HCT116 (cell line): ENCODE measurements at regions not wholly inside any gene's neighbourhood (a gene's known extent, or its start where the extent isn't known, plus 50 kb on each side); places are given as distances from the start of the nearest gene placed in this dataset.

Experiments used
- CTCF ChIP-seq, 3 experiments: fragments of 200-600 bp in 1 of 3; sonication (generic) in 1 of 3; IDR thresholded peaks in 2 of 3; conservative IDR thresholded peaks in 1 of 3; 2 replicates each; pipeline ENCODE4 v1.5.1; 2012 to 2017; ENCODE audit warnings: low read depth in 2 of 3, low read length in 2 of 3, antibody characterized with exemption in 1 of 3, borderline replicate concordance in 1 of 3, control low read depth in 1 of 3, mild to moderate bottlenecking in 1 of 3, mixed read lengths in 1 of 3, mixed run types in 1 of 3, moderate library complexity in 1 of 3; ENCODE audit not compliant: insufficient read depth in 1 of 3
- EGR1 ChIP-seq: IDR thresholded peaks from 2 replicates; pipeline ENCODE4 v1.6.1; 2012; ENCODE audit warnings: low read depth
- EZH2 ChIP-seq: fragments of 200-600 bp; sonication (generic); IDR thresholded peaks from 2 replicates; pipeline ENCODE4 v1.6.1; 2017; ENCODE audit warnings: antibody characterized with exemption, mixed run types
- POLR2A ChIP-seq: IDR thresholded peaks from 2 replicates; pipeline ENCODE4 v1.7.0; 2011; ENCODE audit warnings: borderline replicate concordance; ENCODE audit not compliant: insufficient read depth, insufficient read length; ENCODE audit errors: extremely low read depth
- POLR2AphosphoS5 ChIP-seq: IDR thresholded peaks from 2 replicates; pipeline ENCODE4 v1.6.1; 2011; ENCODE audit warnings: mild to moderate bottlenecking, low read depth, low read length, moderate library complexity
- RAD21 ChIP-seq: IDR thresholded peaks from 2 replicates; pipeline ENCODE4 v1.6.1; 2012; ENCODE audit warnings: low read depth, mild to moderate bottlenecking
- SIN3A ChIP-seq: IDR thresholded peaks from 2 replicates; pipeline ENCODE4 v1.6.1; 2012; ENCODE audit warnings: low read depth
- SRF ChIP-seq: IDR thresholded peaks from 2 replicates; pipeline ENCODE4 v1.6.1; 2012; ENCODE audit warnings: low read depth
- TCF7L2 ChIP-seq: IDR thresholded peaks from 2 replicates; pipeline ENCODE4 v1.7.0; 2011; ENCODE audit warnings: borderline replicate concordance, inconsistent platforms; ENCODE audit not compliant: insufficient read depth, insufficient read length; ENCODE audit errors: extremely low read depth
- YY1 ChIP-seq: IDR thresholded peaks from 2 replicates; pipeline ENCODE4 v1.6.1; 2011; ENCODE audit warnings: low read length, low read depth, moderate library complexity, mild to moderate bottlenecking; ENCODE audit not compliant: insufficient replicate concordance; ENCODE audit errors: extremely low read depth
- ZNF274 ChIP-seq: fragments of 200-500 bp; sonication (Bioruptor generic); IDR thresholded peaks from 2 replicates; pipeline ENCODE4 v1.6.1; 2014; ENCODE audit warnings: mild to moderate bottlenecking, low read depth, low read length, inconsistent platforms
- TF ChIP-seq, protein P1 (sequence below): IDR thresholded peaks from 2 replicates; pipeline ENCODE4 v1.6.1; 2011; ENCODE audit warnings: mild to moderate bottlenecking, low read length, moderate library complexity; ENCODE audit not compliant: insufficient replicate concordance; ENCODE audit errors: extremely low read depth

DNA sequence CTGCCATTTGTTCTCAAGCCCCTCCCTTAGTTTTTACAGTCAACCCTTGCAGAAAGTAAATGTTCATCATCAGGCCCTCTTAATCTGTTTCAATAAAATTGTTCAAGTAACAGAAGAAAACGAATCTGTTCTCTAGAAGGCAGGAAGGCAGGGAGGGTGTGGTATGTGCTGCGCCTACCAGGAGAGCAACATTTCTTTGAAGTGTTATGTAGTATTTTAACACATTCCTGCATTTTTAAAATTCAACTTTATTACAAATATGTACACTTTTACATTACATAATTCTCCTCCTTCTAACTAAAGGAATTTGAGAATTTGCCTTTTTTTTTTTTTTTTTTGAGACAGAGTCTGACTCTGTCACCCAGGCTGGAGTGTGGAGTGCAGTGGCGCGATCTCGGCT lies 657.8 kb downstream of the MCTP2 start:
- TF ChIP-seq YY1: no peak
- TF ChIP-seq CTCF (IDR thresholded peaks at IDR 0.05 in 2 of 3, conservative IDR thresholded peaks at IDR 0.05 in 1 of 3; ENCODE audit: borderline replicate concordance in 1 of 3, insufficient read depth in 1 of 3, low read depth in 2 of 3, low read length in 2 of 3): no peak
- no peak for TF ChIP-seq EZH2
- TF ChIP-seq ZNF274: no peak
- no peak for TF ChIP-seq POLR2AphosphoS5
- no peak for TF ChIP-seq POLR2A
- TF ChIP-seq TCF7L2: no peak
- TF ChIP-seq SRF: no peak
- no peak for TF ChIP-seq SIN3A
- TF ChIP-seq, protein P1, sequence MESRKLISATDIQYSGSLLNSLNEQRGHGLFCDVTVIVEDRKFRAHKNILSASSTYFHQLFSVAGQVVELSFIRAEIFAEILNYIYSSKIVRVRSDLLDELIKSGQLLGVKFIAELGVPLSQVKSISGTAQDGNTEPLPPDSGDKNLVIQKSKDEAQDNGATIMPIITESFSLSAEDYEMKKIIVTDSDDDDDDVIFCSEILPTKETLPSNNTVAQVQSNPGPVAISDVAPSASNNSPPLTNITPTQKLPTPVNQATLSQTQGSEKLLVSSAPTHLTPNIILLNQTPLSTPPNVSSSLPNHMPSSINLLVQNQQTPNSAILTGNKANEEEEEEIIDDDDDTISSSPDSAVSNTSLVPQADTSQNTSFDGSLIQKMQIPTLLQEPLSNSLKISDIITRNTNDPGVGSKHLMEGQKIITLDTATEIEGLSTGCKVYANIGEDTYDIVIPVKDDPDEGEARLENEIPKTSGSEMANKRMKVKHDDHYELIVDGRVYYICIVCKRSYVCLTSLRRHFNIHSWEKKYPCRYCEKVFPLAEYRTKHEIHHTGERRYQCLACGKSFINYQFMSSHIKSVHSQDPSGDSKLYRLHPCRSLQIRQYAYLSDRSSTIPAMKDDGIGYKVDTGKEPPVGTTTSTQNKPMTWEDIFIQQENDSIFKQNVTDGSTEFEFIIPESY: no peak
- no peak for TF ChIP-seq EGR1
- TF ChIP-seq RAD21: no peak
